Stimulated activated CD4-positive, alpha-beta T cell treated with anti-CD3 and anti-CD28 coated beads, Interleukin-2, amount 100 ng/mL, for 48 hours (primary cell): ENCODE measurements at regions not wholly inside any gene's neighbourhood (a gene's known extent, or its start where the extent isn't known, plus 50 kb on each side); places are given as distances from the start of the nearest gene placed in this dataset.

Source experiments
- DNase-seq, 2 donors: peaks; one replicate each; pipeline ENCODE4 v3.0.0-alpha.2; 2020

- no peak for DNase-seq
Measured at GRCh38 chr2:198788676-198789075, 669.1 kb downstream of the SATB2 start.

GRCh38 chr2:198782734-198783133, 675.0 kb downstream of the SATB2 start:
- no peak for DNase-seq

GRCh38 chr2:198776616-198777406, 680.9 kb downstream of the SATB2 start:
- DNase-seq: no peak

GRCh38 chr2:198775737-198776136, 682.0 kb downstream of the SATB2 start:
- DNase-seq: no peak

- no peak for DNase-seq
Measured at GRCh38 chr2:198774576-198774975, 683.2 kb downstream of the SATB2 start.

GRCh38 chr2:198767694-198768093, 690.0 kb downstream of the SATB2 start:
- no peak for DNase-seq

GRCh38 chr2:198763793-198764192, 693.9 kb downstream of the SATB2 start:
- no peak for DNase-seq

GRCh38 chr2:198762441-198762840, 695.3 kb downstream of the SATB2 start:
- no peak for DNase-seq

GRCh38 chr2:198757069-198757468, 700.7 kb downstream of the SATB2 start:
- DNase-seq: no peak

GRCh38 chr2:198756166-198756565, 701.6 kb downstream of the SATB2 start:
- no peak for DNase-seq

GRCh38 chr2:198753101-198753500, 704.6 kb downstream of the SATB2 start:
- DNase-seq: no peak

GRCh38 chr2:198749364-198749763, 708.4 kb downstream of the SATB2 start:
- DNase-seq: no peak

GRCh38 chr2:198731842-198732399, 725.8 kb downstream of the SATB2 start:
- no peak for DNase-seq

GRCh38 chr2:198720266-198720665, 737.5 kb downstream of the SATB2 start:
- DNase-seq: no peak

GRCh38 chr2:198717451-198717850, 740.3 kb downstream of the SATB2 start:
- no peak for DNase-seq

GRCh38 chr2:198715302-198715835, 742.4 kb downstream of the SATB2 start:
- DNase-seq: no peak

GRCh38 chr2:198712485-198712884, 745.3 kb downstream of the SATB2 start:
- no peak for DNase-seq

- DNase-seq: no peak
Measured at GRCh38 chr2:198711484-198711883, 746.3 kb downstream of the SATB2 start.

- DNase-seq: no peak
Measured at GRCh38 chr2:198710562-198710961, 747.2 kb downstream of the SATB2 start.

GRCh38 chr2:198706476-198707082, 751.2 kb downstream of the SATB2 start:
- no peak for DNase-seq

GRCh38 chr2:198703281-198703680, 754.5 kb downstream of the SATB2 start:
- no peak for DNase-seq

GRCh38 chr2:198702796-198703195, 754.9 kb downstream of the SATB2 start:
- DNase-seq: no peak

GRCh38 chr2:198701481-198701880, 756.3 kb downstream of the SATB2 start:
- DNase-seq: no peak

GRCh38 chr2:198700319-198700718, 757.4 kb downstream of the SATB2 start:
- DNase-seq: no peak
